HepG2 (cell line): ENCODE measurements at regions not wholly inside any gene's neighbourhood (a gene's known extent, or its start where the extent isn't known, plus 50 kb on each side); places are given as distances from the start of the nearest gene placed in this dataset.

ENCODE experiments used
- ATAC-seq: fragments of 200-7000 bp; cut with Tn5 transposase; 3 replicates; pipeline ENCODE4 v1.9.1; 2020; ENCODE audit warnings: mild to moderate bottlenecking, moderate library complexity
- BruUV-seq: library from RNA; stranded (reverse); fragments of 400-500 nt; replicated peaks from 2 replicates; lab custom pipeline; 2021; lab: Mats Ljungman, UMichigan
- CTCF ChIA-PET: fragments of 300-600 bp; formaldehyde crosslinking; extraction: SDS; loops from one replicate; lab custom pipeline; 2021; ENCODE audit warnings: low total read pairs, inconsistent platforms, low intra/inter-chr PET ratio; lab: Yijun Ruan, JAX
- POLR2A ChIA-PET: fragments of 350-600 bp; sonication (Branson Sonifier 250); formaldehyde crosslinking; loops from one replicate; lab custom pipeline; 2020; ENCODE audit warnings: antibody characterized with exemption, inconsistent platforms; lab: Yijun Ruan, JAX
- DNase-seq: peaks from one replicate; pipeline ENCODE4 v3.0.0-alpha.2; 2015; ENCODE audit warnings: low spot score
- FAIRE-seq: peaks from 3 replicates; lab custom pipeline; 2011; peaks lifted over from hg19 to GRCh38; lab: Jason Lieb, UNC
- H2AFZ ChIP-seq: one replicate; pipeline ENCODE4 v1.6.1; 2011; ENCODE audit warnings: low read length, inconsistent platforms
- H3K27ac ChIP-seq: fragments of 300-600 bp; 3 replicates; pipeline ENCODE4 v1.8.0; 2011; ENCODE audit warnings: mixed run types, mild to moderate bottlenecking, mixed read lengths, low read length, inconsistent platforms; ENCODE audit not compliant: insufficient read depth; ENCODE audit errors: extremely low read length
- H3K27me3 ChIP-seq, 2 experiments: fragments of 200-600 bp in 1 of 2; 2 replicates in 1 of 2; 3 replicates in 1 of 2; pipeline versions ENCODE4 v1.6.0 to v1.8.0; 2011; ENCODE audit warnings: low read length in 2 of 2, mild to moderate bottlenecking in 2 of 2, moderate library complexity in 2 of 2, inconsistent platforms in 1 of 2; ENCODE audit not compliant: insufficient read depth in 2 of 2, control insufficient read depth in 1 of 2
- H3K36me3 ChIP-seq, 2 experiments: fragments of 200-600 bp in 1 of 2; replicated peaks in 1 of 2; 2 replicates in 1 of 2; 3 replicates in 1 of 2; pipeline versions ENCODE4 v1.5.1 to v1.8.0; 2011; ENCODE audit warnings: low read length in 2 of 2, inconsistent platforms in 1 of 2; ENCODE audit not compliant: insufficient read depth in 2 of 2, control insufficient read depth in 1 of 2
- H3K4me1 ChIP-seq: 2 replicates; pipeline ENCODE4 v1.5.1; 2012; ENCODE audit warnings: low read length, inconsistent platforms; ENCODE audit not compliant: insufficient read depth
- H3K4me2 ChIP-seq: 2 replicates; pipeline ENCODE4 v1.6.0; 2011; ENCODE audit warnings: low read depth, low read length, inconsistent platforms
- H3K4me3 ChIP-seq, 3 experiments: fragments of 200-600 bp in 1 of 3; sonication (generic), shearing (Covaris generic) in 1 of 3; replicated peaks in 1 of 3; 2 replicates each; pipeline ENCODE4 v1.5.1; 2011 to 2016; ENCODE audit warnings: low read length in 3 of 3, inconsistent platforms in 2 of 3, low read depth in 2 of 3, mild to moderate bottlenecking in 2 of 3, control low read depth in 1 of 3, mixed read lengths in 1 of 3; ENCODE audit not compliant: insufficient read depth in 1 of 3
- H3K79me2 ChIP-seq: one replicate; pipeline ENCODE4 v1.6.1; 2011; ENCODE audit warnings: low read length, inconsistent platforms; ENCODE audit not compliant: insufficient read depth
- H3K9ac ChIP-seq: 2 replicates; pipeline ENCODE4 v1.6.0; 2011; ENCODE audit warnings: mild to moderate bottlenecking, low read depth, low read length, inconsistent platforms; ENCODE audit not compliant: insufficient read depth
- H3K9me3 ChIP-seq: 2 replicates; pipeline ENCODE4 v1.5.1; 2012; ENCODE audit warnings: mild to moderate bottlenecking, low read length
- H4K20me1 ChIP-seq: 2 replicates; pipeline ENCODE4 v1.6.0; 2011; ENCODE audit warnings: inconsistent platforms, mild to moderate bottlenecking, low read length, moderate library complexity; ENCODE audit not compliant: insufficient read depth
- GATAD1 ChIP-seq: IDR thresholded peaks from 2 replicates; pipeline ENCODE4 v1.6.1; 2016; ENCODE audit warnings: missing genetic modification reagents, missing compliant biosample characterization
- HDAC1 ChIP-seq: sonication (generic); formaldehyde crosslinking; IDR thresholded peaks from 2 replicates; pipeline ENCODE4 v1.5.1; 2020; ENCODE audit warnings: mild to moderate bottlenecking, missing genetic modification reagents
- NONO ChIP-seq, 2 experiments: fragments of 450-650 bp in 1 of 2; sonication (generic) in 1 of 2; formaldehyde crosslinking in 1 of 2; IDR thresholded peaks in 1 of 2; conservative IDR thresholded peaks in 1 of 2; 2 replicates each; pipeline versions ENCODE4 v1.6.1 to v1.8.0; 2017 to 2022; ENCODE audit warnings: mild to moderate bottlenecking in 1 of 2, missing genetic modification reagents in 1 of 2, moderate library complexity in 1 of 2
- THAP9 ChIP-seq: sonication (generic); formaldehyde crosslinking; IDR thresholded peaks from 2 replicates; pipeline ENCODE4; 2020; ENCODE audit warnings: missing genetic modification reagents, mild to moderate bottlenecking, borderline replicate concordance
- ZBTB8A ChIP-seq: sonication (generic); formaldehyde crosslinking; IDR thresholded peaks from 2 replicates; pipeline ENCODE4 v1.4.0; 2020; ENCODE audit warnings: mild to moderate bottlenecking, low read depth, missing genetic modification reagents, borderline replicate concordance
- ZFP36 ChIP-seq: fragments of 150-350 bp; IDR thresholded peaks from 2 replicates; pipeline ENCODE4 v1.6.1; 2018; ENCODE audit warnings: borderline replicate concordance, low read length, low read depth; ENCODE audit not compliant: partially characterized antibody
- ZNF121 ChIP-seq: sonication (generic); formaldehyde crosslinking; IDR thresholded peaks from 2 replicates; pipeline ENCODE4 v1.5.0; 2020; ENCODE audit warnings: mild to moderate bottlenecking, missing genetic modification reagents
- ZNF687 ChIP-seq: sonication (generic); formaldehyde crosslinking; IDR thresholded peaks from 2 replicates; pipeline ENCODE4 v1.5.1; 2020; ENCODE audit warnings: mild to moderate bottlenecking, missing genetic modification reagents, moderate library complexity
- WGBS: methylation state at CpG from one replicate; pipeline ENCODE4 v1.1.6; 2017; ENCODE audit warnings: low lambda C conversion rate; 5-methylcytosine and 5-hydroxymethylcytosine counted together
- in situ Hi-C: cut with HindIII; loops from 2 replicates; pipeline ENCODE4 v1.10.0; 2017; ENCODE audit warnings: low pct_unique_long_range_greater_than_20kb; ENCODE audit not compliant: extremely low pct_ligation_motif_present
- intact Hi-C: fragments of 100-400 bp; cut with micrococcal nuclease; formaldehyde crosslinking; loops from one replicate; pipeline ENCODE4 v1.10.0; 2022; ENCODE audit not compliant: unreplicated experiment
- TF ChIP-seq, protein P1 (sequence below): IDR thresholded peaks from 2 replicates; pipeline ENCODE4 v1.6.1; 2018; ENCODE audit warnings: missing genetic modification reagents

- Histone ChIP-seq H3K27me3 (no peaks in the 10 kb centered on the region), H2AFZ (no peak overlapping the region), H3K4me3 (no peak overlapping the region), H3K4me2 (no peak overlapping the region), H3K27ac (no peak overlapping the region), H3K4me1 (peaks cover 18% of the 10 kb centered on the region), H4K20me1 (no peaks in the 10 kb centered on the region), H3K36me3 (no peaks in the 10 kb centered on the region), H3K9ac (no peak overlapping the region), H3K79me2 (no peaks in the 10 kb centered on the region), H3K9me3 (no peaks in the 10 kb centered on the region)
- ChIA-PET POLR2A (no interaction called here), CTCF (no interaction called here)
- FAIRE-seq = no peak
- TF ChIP-seq, protein P1, sequence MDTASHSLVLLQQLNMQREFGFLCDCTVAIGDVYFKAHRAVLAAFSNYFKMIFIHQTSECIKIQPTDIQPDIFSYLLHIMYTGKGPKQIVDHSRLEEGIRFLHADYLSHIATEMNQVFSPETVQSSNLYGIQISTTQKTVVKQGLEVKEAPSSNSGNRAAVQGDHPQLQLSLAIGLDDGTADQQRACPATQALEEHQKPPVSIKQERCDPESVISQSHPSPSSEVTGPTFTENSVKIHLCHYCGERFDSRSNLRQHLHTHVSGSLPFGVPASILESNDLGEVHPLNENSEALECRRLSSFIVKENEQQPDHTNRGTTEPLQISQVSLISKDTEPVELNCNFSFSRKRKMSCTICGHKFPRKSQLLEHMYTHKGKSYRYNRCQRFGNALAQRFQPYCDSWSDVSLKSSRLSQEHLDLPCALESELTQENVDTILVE (CRISPR knock-in tag) = no peak
- no peak for ATAC-seq
- no peak for DNase-seq
- in situ Hi-C loops = no loop called here
- BruUV-seq = no TSS peak
- intact Hi-C loops = no loop called here
Measured at GRCh38 chr1:203999618-204000017, 73.3 kb upstream of the SOX13 start.

- H3K27me3 ChIP-seq = no peaks in the 10 kb centered on the region
- no peak overlapping the region for H2AFZ ChIP-seq
- no peaks in the 10 kb centered on the region for H3K79me2 ChIP-seq
- ChIA-PET CTCF (no interaction called here), POLR2A (no interaction called here)
- no peak overlapping the region for H3K4me2 ChIP-seq
- H3K27ac ChIP-seq = no peak overlapping the region
- intact Hi-C loops (no loop called here), in situ Hi-C loops (no loop called here)
- WGBS = 33% methylated on average over 2 of the region's 2 CpGs
- no peak for ATAC-seq
- no peaks in the 10 kb centered on the region for H3K9me3 ChIP-seq
- no peak overlapping the region for H3K4me3 ChIP-seq
- no peaks in the 10 kb centered on the region for H4K20me1 ChIP-seq
- BruUV-seq = no TSS peak
- peaks cover 11% of the 10 kb centered on the region for H3K4me1 ChIP-seq
- DNase-seq = no peak
- no peaks in the 10 kb centered on the region for H3K36me3 ChIP-seq
- H3K9ac ChIP-seq = no peak overlapping the region
- FAIRE-seq = no peak
- TF ChIP-seq ZBTB8A (CRISPR knock-in tag) (no peak), ZNF121 (no peak), ZFP36 (no peak), NONO (IDR thresholded peaks at IDR 0.05) (no peak), NONO (CRISPR knock-in tag; conservative IDR thresholded peaks at IDR 0.05) (no peak), HDAC1 (CRISPR knock-in tag) (no peak), ZNF687 (CRISPR knock-in tag) (no peak), GATAD1 (CRISPR knock-in tag) (no peak), THAP9 (no peak)
Measured at GRCh38 chr1:204001166-204001901, 71.6 kb upstream of the SOX13 start.
